D721Med (cell line): ENCODE measurements at regions not wholly inside any gene's neighbourhood (a gene's known extent, or its start where the extent isn't known, plus 50 kb on each side); places are given as distances from the start of the nearest gene placed in this dataset.

Experiments
- DNase-seq: peaks from one replicate; pipeline ENCODE4 v3.0.0; 2011; ENCODE audit warnings: low spot score; ENCODE audit not compliant: insufficient read length
- FAIRE-seq: peaks from 2 replicates; lab custom pipeline; 2011; peaks lifted over from hg19 to GRCh38; lab: Jason Lieb, UNC
- CTCF ChIP-seq: IDR thresholded peaks from 2 replicates; pipeline ENCODE4 v1.5.1; 2012; ENCODE audit warnings: mild to moderate bottlenecking, control low read depth; ENCODE audit not compliant: insufficient read depth; ENCODE audit errors: missing control alignments

- DNase-seq (no peak), FAIRE-seq (no peak)
- no peak for TF ChIP-seq CTCF
These were observed 49.8 kb downstream of the ABCC12 start for GRCh38 chr16:48105976-48106375.

GRCh38 chr16:48105456-48105855 is 50.3 kb downstream of the ABCC12 start:
- FAIRE-seq (no peak), DNase-seq (no peak)
- no peak for TF ChIP-seq CTCF

- TF ChIP-seq CTCF, result no peak
- no peak for DNase-seq
- FAIRE-seq, result no peak
These were observed 52.2 kb downstream of the ABCC12 start for GRCh38 chr16:48103591-48103990.

DNA sequence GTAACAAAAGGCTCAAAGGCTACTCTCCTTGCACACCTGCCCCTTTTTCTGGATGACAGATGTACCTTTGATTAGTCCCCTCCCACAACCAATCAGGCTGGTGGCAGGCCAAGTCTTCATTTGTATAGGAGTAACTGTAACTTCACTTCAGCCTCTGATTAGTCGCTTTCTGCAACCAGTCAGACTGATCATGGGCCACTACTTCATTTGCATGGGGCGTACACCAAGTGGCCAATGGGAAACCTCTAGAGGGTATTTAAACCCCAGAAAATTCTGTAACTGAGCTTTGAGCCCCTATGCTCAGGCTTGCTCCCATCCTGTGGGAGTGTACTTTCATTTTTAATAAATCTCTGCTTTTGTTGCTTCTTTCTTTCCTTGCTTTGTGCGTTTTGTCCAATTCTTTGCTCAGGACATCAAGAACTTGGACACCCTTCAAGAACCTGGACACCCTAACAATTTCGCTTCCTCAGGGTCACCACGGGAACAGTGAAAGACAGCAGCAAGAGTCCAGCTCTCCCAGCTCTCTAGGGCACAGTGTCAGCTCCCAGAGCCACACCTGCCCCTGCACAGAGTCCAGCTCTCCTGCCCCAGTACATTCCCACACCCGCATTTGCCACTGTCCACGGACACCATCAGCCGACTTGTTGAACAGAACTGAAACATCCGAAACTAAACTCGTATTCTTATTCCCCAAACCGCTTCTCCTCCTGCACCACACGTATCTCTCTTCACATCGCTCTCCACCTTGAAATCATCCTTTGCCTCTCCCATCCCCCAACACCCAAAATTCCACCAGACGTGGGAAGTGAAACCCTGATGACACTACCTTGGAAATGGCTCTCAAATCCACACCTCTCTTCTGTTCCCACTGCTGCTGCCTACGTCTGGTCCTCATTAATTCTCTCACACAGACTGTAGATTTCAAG is 53.4 kb downstream of the ABCC12 start:
- DNase-seq (no peak), FAIRE-seq (no peak)
- TF ChIP-seq CTCF, result no peak

GRCh38 chr16:48101069-48101674 is 54.6 kb downstream of the ABCC12 start:
- FAIRE-seq (no peak), DNase-seq (no peak)
- no peak for TF ChIP-seq CTCF

GRCh38 chr16:48099455-48099854 is 56.3 kb downstream of the ABCC12 start:
- FAIRE-seq, result no peak

More at GRCh38 chr16:48099455-48099854, 56.3 kb downstream of the ABCC12 start:
- DNase-seq, result no peak
- TF ChIP-seq CTCF, result no peak
